WERI-Rb-1 (cell line): ENCODE measurements at regions not wholly inside any gene's neighbourhood (a gene's known extent, or its start where the extent isn't known, plus 50 kb on each side); places are given as distances from the start of the nearest gene placed in this dataset.
A peak's percentile ranks its signal among the peaks of the same experiment; 100 is the strongest.
"Not testable (repeated sequence)": the region's sequence is repeated elsewhere in the genome, so short reads cannot be mapped to it uniquely, and the experiment has no call there.

Experiments
- DNase-seq: peaks from one replicate; pipeline ENCODE4 v3.0.0-alpha.2; 2020
- H3K27ac ChIP-seq: fragments of 250-450 bp; sonication (Bioruptor Pico); 2 replicates; pipeline ENCODE4 v1.5.1; 2020; ENCODE audit warnings: mild to moderate bottlenecking, moderate library complexity
- H3K27me3 ChIP-seq: fragments of 250-450 bp; sonication (Bioruptor Pico); 2 replicates; pipeline ENCODE4 v1.5.1; 2021; ENCODE audit warnings: mild to moderate bottlenecking, low read depth, moderate library complexity; ENCODE audit not compliant: insufficient read depth, severe bottlenecking
- H3K36me3 ChIP-seq: fragments of 250-450 bp; sonication (Bioruptor Pico); 2 replicates; pipeline ENCODE4 v1.5.1; 2020; ENCODE audit warnings: mild to moderate bottlenecking, moderate library complexity
- H3K4me3 ChIP-seq: 2 replicates; pipeline ENCODE4 v1.5.1; 2011; ENCODE audit warnings: low read depth, mild to moderate bottlenecking, control low read depth, low read length
- H3K9me3 ChIP-seq: fragments of 250-450 bp; sonication (Bioruptor Pico); 2 replicates; pipeline ENCODE4 v1.5.1; 2021; ENCODE audit warnings: mild to moderate bottlenecking, moderate library complexity; ENCODE audit not compliant: severe bottlenecking
- CTCF ChIP-seq: IDR thresholded peaks from 2 replicates; pipeline ENCODE4 v1.5.1; 2011; ENCODE audit warnings: low read depth, mild to moderate bottlenecking, control low read depth, inconsistent platforms, low read length

- DNase-seq, result peak; percentile 11
Observed at GRCh38 chr16:33913601-33914000, 454.2 kb downstream of the TP53TG3F start.

GRCh38 chr16:33920761-33921545 is 461.5 kb downstream of the TP53TG3F start:
- 0 out of 2 replicates have a peak, but pooled peaks have one; percentile 8 for TF ChIP-seq CTCF
- not testable (repeated sequence) for H3K27ac ChIP-seq, H3K4me3 ChIP-seq, H3K27me3 ChIP-seq, H3K9me3 ChIP-seq, H3K36me3 ChIP-seq
- peak; percentile 11 for DNase-seq

More at GRCh38 chr16:33913601-33914000, 454.2 kb downstream of the TP53TG3F start:
- H3K4me3 ChIP-seq, H3K36me3 ChIP-seq, H3K27ac ChIP-seq, H3K27me3 ChIP-seq, H3K9me3 ChIP-seq: not testable (repeated sequence)

- not testable (repeated sequence) for DNase-seq, H3K36me3 ChIP-seq, H3K27me3 ChIP-seq, H3K4me3 ChIP-seq, H3K27ac ChIP-seq, H3K9me3 ChIP-seq
Observed at GRCh38 chr16:33922914-33923313, 463.5 kb downstream of the TP53TG3F start.

GRCh38 chr16:33928026-33928425 is 468.6 kb downstream of the TP53TG3F start:
- DNase-seq, H3K36me3 ChIP-seq, H3K4me3 ChIP-seq, H3K9me3 ChIP-seq, H3K27ac ChIP-seq, H3K27me3 ChIP-seq: not testable (repeated sequence)

GRCh38 chr16:33932191-33932590 is 472.8 kb downstream of the TP53TG3F start:
- H3K36me3 ChIP-seq, H3K27me3 ChIP-seq, H3K9me3 ChIP-seq, H3K4me3 ChIP-seq, DNase-seq, H3K27ac ChIP-seq: not testable (repeated sequence)

GRCh38 chr16:33933039-33933438 is 473.6 kb downstream of the TP53TG3F start:
- not testable (repeated sequence) for H3K4me3 ChIP-seq, H3K9me3 ChIP-seq, H3K36me3 ChIP-seq, DNase-seq, H3K27me3 ChIP-seq, H3K27ac ChIP-seq

- not testable (repeated sequence) for H3K27ac ChIP-seq, H3K9me3 ChIP-seq, H3K27me3 ChIP-seq, DNase-seq, H3K4me3 ChIP-seq, H3K36me3 ChIP-seq
Observed at GRCh38 chr16:33935766-33936165, 476.4 kb downstream of the TP53TG3F start.

GRCh38 chr16:33938097-33938496 is 478.7 kb downstream of the TP53TG3F start:
- not testable (repeated sequence) for H3K27ac ChIP-seq, H3K4me3 ChIP-seq, H3K36me3 ChIP-seq, H3K27me3 ChIP-seq, H3K9me3 ChIP-seq
- peak; percentile 32 for DNase-seq

GRCh38 chr16:33961536-33961935 is 502.1 kb downstream of the TP53TG3F start:
- not testable (repeated sequence) for H3K36me3 ChIP-seq

GRCh38 chr16:33965534-33965933 is 506.1 kb downstream of the TP53TG3F start:
- not testable (repeated sequence) for H3K4me3 ChIP-seq, H3K9me3 ChIP-seq, DNase-seq, H3K27me3 ChIP-seq, H3K36me3 ChIP-seq, H3K27ac ChIP-seq

More at GRCh38 chr16:33961536-33961935, 502.1 kb downstream of the TP53TG3F start:
- not testable (repeated sequence) for H3K9me3 ChIP-seq, H3K27me3 ChIP-seq, H3K4me3 ChIP-seq, DNase-seq, H3K27ac ChIP-seq

GRCh38 chr16:33966855-33967254 is 507.4 kb downstream of the TP53TG3F start:
- H3K9me3 ChIP-seq, H3K27ac ChIP-seq, H3K4me3 ChIP-seq, H3K27me3 ChIP-seq, H3K36me3 ChIP-seq, DNase-seq: not testable (repeated sequence)

- not testable (repeated sequence) for H3K4me3 ChIP-seq, H3K27ac ChIP-seq, H3K9me3 ChIP-seq, H3K27me3 ChIP-seq, DNase-seq, H3K36me3 ChIP-seq
Observed at GRCh38 chr16:33974557-33974956, 515.1 kb downstream of the TP53TG3F start.

GRCh38 chr16:33975744-33976143 is 516.3 kb downstream of the TP53TG3F start:
- H3K9me3 ChIP-seq, H3K4me3 ChIP-seq, H3K36me3 ChIP-seq, H3K27ac ChIP-seq, H3K27me3 ChIP-seq, DNase-seq: not testable (repeated sequence)

GRCh38 chr16:33976521-33976920 is 517.1 kb downstream of the TP53TG3F start:
- not testable (repeated sequence) for H3K36me3 ChIP-seq, H3K4me3 ChIP-seq, H3K27ac ChIP-seq, H3K9me3 ChIP-seq, DNase-seq, H3K27me3 ChIP-seq
